HFFc6 (cell line): ENCODE measurements at regions not wholly inside any gene's neighbourhood (a gene's known extent, or its start where the extent isn't known, plus 50 kb on each side); places are given as distances from the start of the nearest gene placed in this dataset.

Experiments
- DNase-seq: peaks from one replicate; pipeline ENCODE4 v3.0.0-alpha.2; 2018
- H3K27ac Mint-ChIP-seq: 2 replicates; pipeline ENCODE4 v1.8.0; 2020; ENCODE audit warnings: mild to moderate bottlenecking, mixed read lengths
- H3K27me3 Mint-ChIP-seq: 2 replicates; pipeline ENCODE4 v1.8.0; 2021; ENCODE audit warnings: mild to moderate bottlenecking, moderate library complexity, mixed read lengths; ENCODE audit not compliant: insufficient read depth
- H3K36me3 Mint-ChIP-seq: 2 replicates; pipeline ENCODE4 v1.8.0; 2021; ENCODE audit warnings: low read depth, mixed read lengths
- H3K4me1 Mint-ChIP-seq: 2 replicates; pipeline ENCODE4 v1.8.0; 2020; ENCODE audit warnings: low read depth, mixed read lengths
- H3K4me3 Mint-ChIP-seq: 2 replicates; pipeline ENCODE4 v1.8.0; 2020; ENCODE audit warnings: mild to moderate bottlenecking, moderate library complexity, mixed read lengths
- H3K9me3 Mint-ChIP-seq: 2 replicates; pipeline ENCODE4 v1.8.0; 2020; ENCODE audit warnings: mild to moderate bottlenecking, mixed read lengths
- CTCF ChIP-seq: fragments of 200-600 bp; sonication (generic); IDR thresholded peaks from 2 replicates; pipeline ENCODE4 v1.5.0; 2021; ENCODE audit warnings: antibody characterized with exemption, mild to moderate bottlenecking

GRCh38 chr4:61085534-61085933 lies 114.6 kb upstream of the ADGRL3 start:
- no peaks in the 10 kb centered on the region for H3K27me3 Mint-ChIP-seq
- peaks cover 4% of the 10 kb centered on the region for H3K9me3 Mint-ChIP-seq
- TF ChIP-seq CTCF, result no peak
- no peak for DNase-seq
- H3K4me1 Mint-ChIP-seq, result no peaks in the 10 kb centered on the region
- no peak overlapping the region for H3K4me3 Mint-ChIP-seq
- H3K27ac Mint-ChIP-seq, result no peak overlapping the region
- no peaks in the 10 kb centered on the region for H3K36me3 Mint-ChIP-seq

- DNase-seq, result no peak
- no peak for TF ChIP-seq CTCF
- Mint-ChIP-seq H3K36me3 (no peaks in the 10 kb centered on the region), H3K9me3 (peaks cover 4% of the 10 kb centered on the region), H3K4me1 (no peaks in the 10 kb centered on the region), H3K27ac (no peak overlapping the region), H3K4me3 (no peak overlapping the region), H3K27me3 (no peaks in the 10 kb centered on the region)
Observed at GRCh38 chr4:61086357-61086756, 113.8 kb upstream of the ADGRL3 start.

- Mint-ChIP-seq H3K27ac (no peak overlapping the region), H3K4me3 (no peak overlapping the region), H3K27me3 (no peaks in the 10 kb centered on the region), H3K9me3 (peaks cover 4% of the 10 kb centered on the region), H3K4me1 (no peaks in the 10 kb centered on the region), H3K36me3 (no peaks in the 10 kb centered on the region)
- no peak for TF ChIP-seq CTCF
- no peak for DNase-seq
Observed at GRCh38 chr4:61086979-61087378, 113.1 kb upstream of the ADGRL3 start.

GRCh38 chr4:61094854-61095598 lies 105.1 kb upstream of the ADGRL3 start:
- Mint-ChIP-seq H3K4me1 (no peaks in the 10 kb centered on the region), H3K9me3 (peaks cover 17% of the 10 kb centered on the region), H3K27ac (no peak overlapping the region), H3K36me3 (peaks cover 4% of the 10 kb centered on the region; the same call in 1 of the 2 replicates), H3K27me3 (no peaks in the 10 kb centered on the region), H3K4me3 (no peak overlapping the region)
- no peak for TF ChIP-seq CTCF
- no peak for DNase-seq

- Mint-ChIP-seq H3K27ac (no peak overlapping the region), H3K36me3 (no peaks in the 10 kb centered on the region), H3K4me3 (no peak overlapping the region), H3K4me1 (no peaks in the 10 kb centered on the region), H3K27me3 (no peaks in the 10 kb centered on the region; the same call in 1 of the 2 replicates), H3K9me3 (peaks cover 7% of the 10 kb centered on the region)
- TF ChIP-seq CTCF, result no peak
- DNase-seq, result no peak
Observed at GRCh38 chr4:61128682-61129081, 71.4 kb upstream of the ADGRL3 start.
